GM18519 (cell line): ENCODE measurements at regions not wholly inside any gene's neighbourhood (a gene's known extent, or its start where the extent isn't known, plus 50 kb on each side); places are given as distances from the start of the nearest gene placed in this dataset.

ENCODE experiments used
- ATAC-seq: cut with Tn5 transposase; IDR thresholded peaks from one replicate; pipeline ENCODE4 v1.9.1; 2021; ENCODE audit warnings: mild to moderate bottlenecking, moderate library complexity; ENCODE audit not compliant: unreplicated experiment, low FRiP score

GRCh38 chr9:107932601-107933000, 443.0 kb upstream of the KLF4 start:
- no peak for ATAC-seq

- no peak for ATAC-seq
Measured at GRCh38 chr9:107932046-107932445, 442.5 kb upstream of the KLF4 start.

- ATAC-seq = no peak
Measured at GRCh38 chr9:107931071-107931715, 441.6 kb upstream of the KLF4 start.

GRCh38 chr9:107929443-107929842, 439.9 kb upstream of the KLF4 start:
- ATAC-seq = no peak

GRCh38 chr9:107928701-107929371, 439.3 kb upstream of the KLF4 start:
- no peak for ATAC-seq

- ATAC-seq = no peak
Measured at GRCh38 chr9:107927276-107927675, 437.7 kb upstream of the KLF4 start.

GRCh38 chr9:107925749-107926297, 436.3 kb upstream of the KLF4 start:
- ATAC-seq = no peak

- no peak for ATAC-seq
Measured at GRCh38 chr9:107922260-107922659, 432.7 kb upstream of the KLF4 start.

- ATAC-seq = no peak
Measured at GRCh38 chr9:107919263-107919662, 429.7 kb upstream of the KLF4 start.

- no peak for ATAC-seq
Measured at GRCh38 chr9:107918749-107919148, 429.2 kb upstream of the KLF4 start.

- ATAC-seq = no peak
Measured at GRCh38 chr9:107914151-107914550, 424.6 kb upstream of the KLF4 start.

- ATAC-seq = no peak
Measured at GRCh38 chr9:107907715-107908114, 418.1 kb upstream of the KLF4 start.

- ATAC-seq = no peak
Measured at GRCh38 chr9:107907255-107907654, 417.7 kb upstream of the KLF4 start.

- ATAC-seq = no peak
Measured at GRCh38 chr9:107906074-107906473, 416.5 kb upstream of the KLF4 start.

- ATAC-seq = no peak
Measured at GRCh38 chr9:107905308-107906020, 415.9 kb upstream of the KLF4 start.

- no peak for ATAC-seq
Measured at GRCh38 chr9:107899961-107900330, 410.4 kb upstream of the KLF4 start.

GRCh38 chr9:107898761-107899160, 409.2 kb upstream of the KLF4 start:
- ATAC-seq = no peak

- ATAC-seq = no peak
Measured at GRCh38 chr9:107896544-107896943, 407.0 kb upstream of the KLF4 start.

GRCh38 chr9:107895501-107896001, 406.0 kb upstream of the KLF4 start:
- no peak for ATAC-seq

GRCh38 chr9:107894572-107895261, 405.1 kb upstream of the KLF4 start:
- no peak for ATAC-seq
